HEK293 (cell line): ENCODE measurements at regions not wholly inside any gene's neighbourhood (a gene's known extent, or its start where the extent isn't known, plus 50 kb on each side); places are given as distances from the start of the nearest gene placed in this dataset.

Experiments used
- CTCF ChIA-PET: fragments of 350-600 bp; formaldehyde crosslinking; extraction: SDS; loops from one replicate; lab custom pipeline; 2021; ENCODE audit warnings: antibody characterized with exemption; lab: Yijun Ruan, JAX
- POLR2A ChIA-PET: fragments of 300-600 bp; formaldehyde crosslinking; extraction: SDS; loops from one replicate; lab custom pipeline; 2020; ENCODE audit warnings: antibody characterized with exemption, inconsistent platforms; lab: Yijun Ruan, JAX
- H3K27ac ChIP-seq: fragments of 200-500 bp; sonication (Bioruptor generic); 2 replicates; pipeline ENCODE4 v1.5.1; 2014; ENCODE audit warnings: low read depth, low read length, control low read depth, inconsistent platforms; ENCODE audit errors: extremely low read depth
- H3K36me3 ChIP-seq, 2 experiments: fragments of 200-500 bp in 1 of 2; sonication (Bioruptor generic) in 1 of 2; 1 replicate in 1 of 2; 2 replicates in 1 of 2; pipeline ENCODE4 v1.5.1; 2014 to 2017; ENCODE audit warnings: inconsistent platforms in 2 of 2, low read length in 2 of 2; ENCODE audit not compliant: control insufficient read depth in 2 of 2, insufficient read depth in 1 of 2
- H3K4me1 ChIP-seq: fragments of 200-500 bp; sonication (Bioruptor generic); 2 replicates; pipeline ENCODE4 v1.5.1; 2014; ENCODE audit warnings: mild to moderate bottlenecking, low read length, inconsistent platforms; ENCODE audit not compliant: control insufficient read depth, insufficient read depth
- H3K4me3 ChIP-seq: 2 replicates; pipeline ENCODE4 v1.5.1; 2011; ENCODE audit warnings: low read depth, mild to moderate bottlenecking, control low read depth, low read length, moderate library complexity
- H3K9me3 ChIP-seq: fragments of 200-500 bp; sonication (Bioruptor generic); 2 replicates; pipeline ENCODE4 v1.5.1; 2014; ENCODE audit warnings: low read depth, low read length, inconsistent platforms; ENCODE audit not compliant: control insufficient read depth, insufficient read depth
- REPIN1 ChIP-seq: fragments of 450-650 bp; formaldehyde crosslinking; IDR thresholded peaks from 2 replicates; pipeline ENCODE4 v1.5.1; 2017; ENCODE audit warnings: missing biosample characterization, missing genetic modification characterization, low read depth
- SCRT1 ChIP-seq: fragments of 450-650 bp; formaldehyde crosslinking; IDR thresholded peaks from 2 replicates; pipeline ENCODE4 v1.5.1; 2016; ENCODE audit warnings: missing biosample characterization, missing genetic modification characterization, borderline replicate concordance
- TCF7L2 ChIP-seq: IDR thresholded peaks from 2 replicates; pipeline ENCODE4 v1.6.1; 2011; ENCODE audit warnings: low read depth, mild to moderate bottlenecking, inconsistent platforms, low read length, moderate library complexity, borderline replicate concordance
- YY1 ChIP-seq: fragments of 450-650 bp; formaldehyde crosslinking; IDR thresholded peaks from 2 replicates; pipeline ENCODE4 v1.5.1; 2018; ENCODE audit warnings: missing biosample characterization, missing genetic modification characterization
- YY2 ChIP-seq: fragments of 450-650 bp; formaldehyde crosslinking; IDR thresholded peaks from 2 replicates; pipeline ENCODE4 v1.5.1; 2016; ENCODE audit warnings: missing biosample characterization, missing genetic modification characterization
- ZNF121 ChIP-seq: fragments of 450-650 bp; formaldehyde crosslinking; IDR thresholded peaks from 2 replicates; pipeline ENCODE4 v1.5.1; 2016; ENCODE audit warnings: missing biosample characterization, missing genetic modification characterization
- ZNF133 ChIP-seq: fragments of 450-650 bp; formaldehyde crosslinking; IDR thresholded peaks from 2 replicates; pipeline ENCODE4 v1.5.1; 2016; ENCODE audit warnings: missing biosample characterization, missing genetic modification characterization
- ZNF157 ChIP-seq: fragments of 450-650 bp; formaldehyde crosslinking; IDR thresholded peaks from 2 replicates; pipeline ENCODE4 v1.5.1; 2016; ENCODE audit warnings: missing biosample characterization, missing genetic modification characterization
- ZNF169 ChIP-seq: fragments of 450-650 bp; formaldehyde crosslinking; IDR thresholded peaks from 2 replicates; pipeline ENCODE4 v1.5.1; 2016; ENCODE audit warnings: missing biosample characterization, missing genetic modification characterization
- ZNF221 ChIP-seq: fragments of 450-650 bp; formaldehyde crosslinking; IDR thresholded peaks from 2 replicates; pipeline ENCODE4 v1.5.1; 2017; ENCODE audit warnings: missing biosample characterization, missing genetic modification characterization, borderline replicate concordance
- ZNF274 ChIP-seq, 2 experiments: fragments of 200-500 bp in 1 of 2; fragments of 450-650 bp in 1 of 2; sonication (Bioruptor generic) in 1 of 2; formaldehyde crosslinking in 1 of 2; IDR thresholded peaks; 2 replicates each; pipeline versions ENCODE4 v1.5.1 to v1.6.1; 2014 to 2016; ENCODE audit warnings: borderline replicate concordance in 1 of 2, inconsistent platforms in 1 of 2, low read length in 1 of 2, missing biosample characterization in 1 of 2, missing genetic modification characterization in 1 of 2
- ZNF37A ChIP-seq: fragments of 450-650 bp; IDR thresholded peaks from 2 replicates; pipeline ENCODE4 v1.5.1; 2018; ENCODE audit warnings: missing biosample characterization, missing genetic modification characterization
- ZNF510 ChIP-seq: fragments of 450-650 bp; formaldehyde crosslinking; IDR thresholded peaks from 2 replicates; pipeline ENCODE4 v1.5.1; 2018; ENCODE audit warnings: mild to moderate bottlenecking, missing genetic modification characterization, missing biosample characterization; ENCODE audit not compliant: insufficient replicate concordance
- ZNF521 ChIP-seq: fragments of 450-650 bp; formaldehyde crosslinking; IDR thresholded peaks from 2 replicates; pipeline ENCODE4 v1.5.1; 2017; ENCODE audit warnings: missing biosample characterization, mild to moderate bottlenecking, missing genetic modification characterization
- ZNF623 ChIP-seq: fragments of 450-650 bp; formaldehyde crosslinking; IDR thresholded peaks from 2 replicates; pipeline ENCODE4 v1.5.1; 2016; ENCODE audit warnings: missing biosample characterization, missing genetic modification characterization
- ZNF624 ChIP-seq: fragments of 450-650 bp; formaldehyde crosslinking; IDR thresholded peaks from 2 replicates; pipeline ENCODE4 v1.5.1; 2017; ENCODE audit warnings: missing biosample characterization, missing genetic modification characterization
- ZNF654 ChIP-seq: fragments of 450-650 bp; formaldehyde crosslinking; IDR thresholded peaks from 2 replicates; pipeline ENCODE4 v1.5.1; 2016; ENCODE audit warnings: low read depth, missing biosample characterization, missing genetic modification characterization
- ZNF670 ChIP-seq: fragments of 450-650 bp; formaldehyde crosslinking; IDR thresholded peaks from 2 replicates; pipeline ENCODE4 v1.5.1; 2016; ENCODE audit warnings: missing biosample characterization, missing genetic modification characterization, low read depth
- ZNF701 ChIP-seq: fragments of 450-650 bp; formaldehyde crosslinking; IDR thresholded peaks from 2 replicates; pipeline ENCODE4 v1.5.1; 2016; ENCODE audit warnings: missing biosample characterization, missing genetic modification characterization
- TF ChIP-seq, protein P1 (sequence below): fragments of 450-650 bp; formaldehyde crosslinking; IDR thresholded peaks from 2 replicates; pipeline ENCODE4 v1.5.1; 2016; ENCODE audit warnings: missing biosample characterization, missing genetic modification characterization, low read depth
- TF ChIP-seq, protein P2 (sequence below): fragments of 450-650 bp; formaldehyde crosslinking; IDR thresholded peaks from 2 replicates; pipeline ENCODE4 v1.5.1; 2016; ENCODE audit warnings: missing biosample characterization, missing genetic modification characterization, borderline replicate concordance

DNA sequence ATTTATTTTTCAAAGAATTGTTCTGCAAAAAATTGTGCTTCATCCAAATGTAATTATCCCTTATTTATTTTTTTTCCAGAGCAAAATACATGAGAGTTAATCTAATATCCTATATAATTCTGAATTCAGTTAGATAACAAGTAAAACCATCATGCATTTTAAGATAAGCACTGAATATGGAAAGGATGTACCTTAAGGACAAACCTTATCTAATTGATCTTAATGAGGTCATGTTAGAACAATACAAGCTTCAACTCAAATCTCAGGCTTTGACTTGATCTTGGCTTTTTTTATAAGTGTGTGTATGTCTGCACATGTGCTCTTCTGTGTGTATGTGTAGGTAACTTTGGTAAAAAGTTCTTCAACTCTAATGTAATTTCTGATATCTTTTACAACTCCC is 1828.8 kb downstream of the PCDH9 start:
- Histone ChIP-seq H3K4me1 (no peaks in the 10 kb centered on the region), H3K9me3 (no peaks in the 10 kb centered on the region), H3K4me3 (no peak overlapping the region), H3K27ac (no peak overlapping the region), H3K36me3 (no peaks in the 10 kb centered on the region)
- CTCF ChIA-PET, result no interaction called here
- TF ChIP-seq ZNF624 (tag by site-specific recombination) (no peak), REPIN1 (tag by site-specific recombination) (no peak), ZNF670 (tag by site-specific recombination) (no peak), ZNF510 (tag by site-specific recombination) (no peak), ZNF157 (tag by site-specific recombination) (no peak), ZNF623 (tag by site-specific recombination) (no peak), YY1 (no peak), ZNF121 (tag by site-specific recombination) (no peak), ZNF521 (tag by site-specific recombination) (no peak), ZNF701 (tag by site-specific recombination) (no peak), ZNF221 (no peak), SCRT1 (tag by site-specific recombination) (no peak), ZNF133 (tag by site-specific recombination) (no peak)
- TF ChIP-seq, protein P1, sequence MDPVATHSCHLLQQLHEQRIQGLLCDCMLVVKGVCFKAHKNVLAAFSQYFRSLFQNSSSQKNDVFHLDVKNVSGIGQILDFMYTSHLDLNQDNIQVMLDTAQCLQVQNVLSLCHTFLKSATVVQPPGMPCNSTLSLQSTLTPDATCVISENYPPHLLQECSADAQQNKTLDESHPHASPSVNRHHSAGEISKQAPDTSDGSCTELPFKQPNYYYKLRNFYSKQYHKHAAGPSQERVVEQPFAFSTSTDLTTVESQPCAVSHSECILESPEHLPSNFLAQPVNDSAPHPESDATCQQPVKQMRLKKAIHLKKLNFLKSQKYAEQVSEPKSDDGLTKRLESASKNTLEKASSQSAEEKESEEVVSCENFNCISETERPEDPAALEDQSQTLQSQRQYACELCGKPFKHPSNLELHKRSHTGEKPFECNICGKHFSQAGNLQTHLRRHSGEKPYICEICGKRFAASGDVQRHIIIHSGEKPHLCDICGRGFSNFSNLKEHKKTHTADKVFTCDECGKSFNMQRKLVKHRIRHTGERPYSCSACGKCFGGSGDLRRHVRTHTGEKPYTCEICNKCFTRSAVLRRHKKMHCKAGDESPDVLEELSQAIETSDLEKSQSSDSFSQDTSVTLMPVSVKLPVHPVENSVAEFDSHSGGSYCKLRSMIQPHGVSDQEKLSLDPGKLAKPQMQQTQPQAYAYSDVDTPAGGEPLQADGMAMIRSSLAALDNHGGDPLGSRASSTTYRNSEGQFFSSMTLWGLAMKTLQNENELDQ (tag by site-specific recombination), result no peak
- TF ChIP-seq, protein P2, sequence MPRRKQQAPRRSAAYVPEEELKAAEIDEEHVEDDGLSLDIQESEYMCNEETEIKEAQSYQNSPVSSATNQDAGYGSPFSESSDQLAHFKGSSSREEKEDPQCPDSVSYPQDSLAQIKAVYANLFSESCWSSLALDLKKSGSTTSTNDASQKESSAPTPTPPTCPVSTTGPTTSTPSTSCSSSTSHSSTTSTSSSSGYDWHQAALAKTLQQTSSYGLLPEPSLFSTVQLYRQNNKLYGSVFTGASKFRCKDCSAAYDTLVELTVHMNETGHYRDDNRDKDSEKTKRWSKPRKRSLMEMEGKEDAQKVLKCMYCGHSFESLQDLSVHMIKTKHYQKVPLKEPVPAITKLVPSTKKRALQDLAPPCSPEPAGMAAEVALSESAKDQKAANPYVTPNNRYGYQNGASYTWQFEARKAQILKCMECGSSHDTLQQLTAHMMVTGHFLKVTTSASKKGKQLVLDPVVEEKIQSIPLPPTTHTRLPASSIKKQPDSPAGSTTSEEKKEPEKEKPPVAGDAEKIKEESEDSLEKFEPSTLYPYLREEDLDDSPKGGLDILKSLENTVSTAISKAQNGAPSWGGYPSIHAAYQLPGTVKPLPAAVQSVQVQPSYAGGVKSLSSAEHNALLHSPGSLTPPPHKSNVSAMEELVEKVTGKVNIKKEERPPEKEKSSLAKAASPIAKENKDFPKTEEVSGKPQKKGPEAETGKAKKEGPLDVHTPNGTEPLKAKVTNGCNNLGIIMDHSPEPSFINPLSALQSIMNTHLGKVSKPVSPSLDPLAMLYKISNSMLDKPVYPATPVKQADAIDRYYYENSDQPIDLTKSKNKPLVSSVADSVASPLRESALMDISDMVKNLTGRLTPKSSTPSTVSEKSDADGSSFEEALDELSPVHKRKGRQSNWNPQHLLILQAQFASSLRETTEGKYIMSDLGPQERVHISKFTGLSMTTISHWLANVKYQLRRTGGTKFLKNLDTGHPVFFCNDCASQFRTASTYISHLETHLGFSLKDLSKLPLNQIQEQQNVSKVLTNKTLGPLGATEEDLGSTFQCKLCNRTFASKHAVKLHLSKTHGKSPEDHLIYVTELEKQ, result no peak
- POLR2A ChIA-PET, result no interaction called here

DNA sequence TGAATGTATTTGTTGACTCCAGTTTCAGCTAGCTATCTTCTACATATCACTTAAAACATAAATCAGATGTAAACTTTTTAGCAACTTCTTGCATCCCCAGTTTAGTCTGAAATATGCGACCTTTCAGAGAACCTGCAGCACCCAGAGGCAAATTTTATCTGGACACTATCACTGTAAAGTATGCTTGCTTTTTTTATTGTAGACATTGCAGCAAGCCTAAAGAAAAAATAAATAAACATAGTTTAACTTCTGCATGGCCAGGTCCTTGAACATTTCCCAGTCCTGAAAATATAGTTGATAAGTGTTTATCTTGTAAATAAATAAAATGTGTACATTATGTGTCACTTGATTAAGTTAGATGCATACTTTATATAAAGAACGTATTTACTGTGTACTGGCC is 1829.4 kb downstream of the PCDH9 start:
- ChIA-PET POLR2A (no interaction called here), CTCF (interaction anchor here (0.7 kb wide), 1 partner anchor 17 kb away, joined by 5 read pairs; no protein-coding TSS in a partner anchor)
- no peak overlapping the region for H3K4me3 ChIP-seq
- H3K27ac ChIP-seq, result no peak overlapping the region
- H3K36me3 ChIP-seq, result no peaks in the 10 kb centered on the region
- no peaks in the 10 kb centered on the region for H3K4me1 ChIP-seq
- TF ChIP-seq ZNF654 (tag by site-specific recombination) (no peak), YY2 (tag by site-specific recombination) (no peak), ZNF274 (IDR thresholded peaks at IDR 0.05; ENCODE audit: low read length) (no peak), ZNF274 (tag by site-specific recombination; IDR thresholded peaks at IDR 0.05; ENCODE audit: borderline replicate concordance) (no peak), ZNF169 (tag by site-specific recombination) (no peak), SCRT1 (tag by site-specific recombination) (no peak), TCF7L2 (peak; percentile 52; the same call in 1 of the 2 replicates), ZNF37A (no peak)
- no peaks in the 10 kb centered on the region for H3K9me3 ChIP-seq
